ENCODE measurements at regions not wholly inside any gene's neighbourhood (a gene's known extent, or its start where the extent isn't known, plus 50 kb on each side); places are given as distances from the start of the nearest gene placed in this dataset.

GRCh38 chr16:13435415-13435814 lies 484.5 kb upstream of the ERCC4 start:
- H3K27ac ChIP-seq = no peak overlapping the region
- peak overlapping the region in 1 of 11 experiments; percentile 53; a peak in 2 of 22 replicates for H3K4me2 ChIP-seq
- H4K20me1 ChIP-seq = no peaks in the 10 kb centered on the region
- peaks cover 8 to 23% (median 15%) of the 10 kb centered on the region in 10 experiments; a peak in 16 of 20 replicates for H3K4me1 ChIP-seq
- H3K36me3 ChIP-seq = no peaks in the 10 kb centered on the region
- H3K9me3 ChIP-seq (replicated peaks in 1 of 11) = no peaks in the 10 kb centered on the region; a peak in 1 of 22 replicates
- TF ChIP-seq Cebpa-rat (IDR thresholded peaks at IDR 0.05) = no peak
- H3K4me3 ChIP-seq = no peak overlapping the region
- H3K9ac ChIP-seq = no peak overlapping the region
- no peaks in the 10 kb centered on the region for H3K27me3 ChIP-seq

- Histone ChIP-seq H3K4me1 (peaks cover 8 to 23% (median 15%) of the 10 kb centered on the region in 10 experiments; a peak in 16 of 20 replicates), H3K9ac (no peak overlapping the region), H3K9me3 (replicated peaks in 1 of 11) (no peaks in the 10 kb centered on the region; a peak in 1 of 22 replicates), H3K27me3 (no peaks in the 10 kb centered on the region), H3K36me3 (no peaks in the 10 kb centered on the region), H3K4me3 (no peak overlapping the region), H3K4me2 (peak overlapping the region; percentile 35 to 65 (median 53); a peak in 18 of 22 replicates), H4K20me1 (no peaks in the 10 kb centered on the region), H3K27ac (no peak overlapping the region; a peak in 1 of 22 replicates)
- no peak for TF ChIP-seq Cebpa-rat (IDR thresholded peaks at IDR 0.05)
Observed at GRCh38 chr16:13435873-13436474, 484.0 kb upstream of the ERCC4 start.

GRCh38 chr16:13436641-13437412 lies 483.1 kb upstream of the ERCC4 start:
- no peak for TF ChIP-seq Cebpa-rat (IDR thresholded peaks at IDR 0.05)
- peak overlapping the region in 2 of 11 experiments; percentile 13 to 35; a peak in 3 of 22 replicates for H3K27ac ChIP-seq
- H3K9ac ChIP-seq = no peak overlapping the region
- no peaks in the 10 kb centered on the region for H4K20me1 ChIP-seq
- H3K36me3 ChIP-seq = no peaks in the 10 kb centered on the region
- no peaks in the 10 kb centered on the region; a peak in 1 of 22 replicates for H3K9me3 ChIP-seq (replicated peaks in 1 of 11)
- H3K27me3 ChIP-seq = no peaks in the 10 kb centered on the region
- H3K4me2 ChIP-seq = peak overlapping the region; percentile 35 to 65 (median 53); a peak in 21 of 22 replicates
- peaks cover 8 to 23% (median 15%) of the 10 kb centered on the region in 10 experiments; a peak in 16 of 20 replicates for H3K4me1 ChIP-seq
- H3K4me3 ChIP-seq = no peak overlapping the region

GRCh38 chr16:13437413-13437795 lies 482.6 kb upstream of the ERCC4 start:
- Histone ChIP-seq H3K27ac (peak overlapping the region in 1 of 11 experiments; percentile 13; a peak in 2 of 22 replicates), H3K27me3 (no peaks in the 10 kb centered on the region), H3K36me3 (no peaks in the 10 kb centered on the region), H3K9me3 (replicated peaks in 1 of 11) (no peaks in the 10 kb centered on the region; a peak in 1 of 22 replicates), H3K4me3 (no peak overlapping the region), H3K9ac (no peak overlapping the region), H3K4me2 (peak overlapping the region in 6 of 11 experiments; percentile 35 to 65 (median 53); a peak in 8 of 22 replicates), H4K20me1 (no peaks in the 10 kb centered on the region), H3K4me1 (peaks cover 8 to 23% (median 15%) of the 10 kb centered on the region in 10 experiments; a peak in 16 of 20 replicates)
- TF ChIP-seq Cebpa-rat (IDR thresholded peaks at IDR 0.05) = no peak

- TF ChIP-seq Cebpa-rat (IDR thresholded peaks at IDR 0.05) = no peak
- H3K4me3 ChIP-seq = no peak overlapping the region
- H3K9ac ChIP-seq = no peak overlapping the region
- H3K9me3 ChIP-seq (replicated peaks in 1 of 11) = no peaks in the 10 kb centered on the region; a peak in 1 of 22 replicates
- H3K4me1 ChIP-seq = peaks cover 8 to 23% (median 15%) of the 10 kb centered on the region in 10 experiments; a peak in 16 of 20 replicates
- no peaks in the 10 kb centered on the region for H4K20me1 ChIP-seq
- no peak overlapping the region for H3K27ac ChIP-seq
- H3K36me3 ChIP-seq = no peaks in the 10 kb centered on the region
- no peak overlapping the region for H3K4me2 ChIP-seq
- no peaks in the 10 kb centered on the region for H3K27me3 ChIP-seq
Observed at GRCh38 chr16:13438064-13438463, 481.9 kb upstream of the ERCC4 start.

GRCh38 chr16:13439766-13440165 lies 480.2 kb upstream of the ERCC4 start:
- TF ChIP-seq Cebpa-rat (IDR thresholded peaks at IDR 0.05) = no peak
- Histone ChIP-seq H3K9me3 (replicated peaks in 1 of 11) (no peaks in the 10 kb centered on the region; a peak in 1 of 22 replicates), H3K36me3 (no peaks in the 10 kb centered on the region), H3K4me1 (peaks cover 8 to 23% (median 15%) of the 10 kb centered on the region in 10 experiments; a peak in 16 of 20 replicates), H3K4me2 (no peak overlapping the region), H4K20me1 (no peaks in the 10 kb centered on the region), H3K27ac (no peak overlapping the region), H3K4me3 (no peak overlapping the region), H3K27me3 (no peaks in the 10 kb centered on the region), H3K9ac (no peak overlapping the region)

GRCh38 chr16:13441675-13442074 lies 478.3 kb upstream of the ERCC4 start:
- H3K36me3 ChIP-seq = no peaks in the 10 kb centered on the region
- H3K27ac ChIP-seq = no peak overlapping the region
- no peaks in the 10 kb centered on the region; a peak in 1 of 22 replicates for H3K9me3 ChIP-seq (replicated peaks in 1 of 11)
- H4K20me1 ChIP-seq = no peaks in the 10 kb centered on the region
- no peak overlapping the region for H3K4me3 ChIP-seq
- no peaks in the 10 kb centered on the region for H3K27me3 ChIP-seq
- H3K4me1 ChIP-seq = peaks cover 3 to 10% (median 8%) of the 10 kb centered on the region in 10 experiments; a peak in 16 of 20 replicates
- no peak for TF ChIP-seq Cebpa-rat (IDR thresholded peaks at IDR 0.05)
- no peak overlapping the region for H3K4me2 ChIP-seq
- H3K9ac ChIP-seq = no peak overlapping the region

GRCh38 chr16:13448346-13448745 lies 471.6 kb upstream of the ERCC4 start:
- TF ChIP-seq Cebpa-rat (IDR thresholded peaks at IDR 0.05) = no peak
- H3K36me3 ChIP-seq = no peaks in the 10 kb centered on the region
- peaks cover 0 to 5% (median 0%) of the 10 kb centered on the region in 10 experiments; a peak in 3 of 20 replicates for H3K4me1 ChIP-seq
- no peak overlapping the region for H3K27ac ChIP-seq
- no peaks in the 10 kb centered on the region for H3K27me3 ChIP-seq
- peak overlapping the region in 2 of 11 experiments; percentile 12 to 15; a peak in 3 of 22 replicates for H3K4me2 ChIP-seq
- H3K4me3 ChIP-seq = no peak overlapping the region
- H3K9ac ChIP-seq = no peak overlapping the region
- no peaks in the 10 kb centered on the region for H3K9me3 ChIP-seq (replicated peaks in 1 of 11)
- H4K20me1 ChIP-seq = no peaks in the 10 kb centered on the region

- Histone ChIP-seq H3K27ac (no peak overlapping the region), H3K4me1 (peaks cover 0 to 6% (median 0%) of the 10 kb centered on the region in 10 experiments; a peak in 3 of 20 replicates), H3K9me3 (replicated peaks in 1 of 11) (no peaks in the 10 kb centered on the region), H3K27me3 (no peaks in the 10 kb centered on the region), H4K20me1 (no peaks in the 10 kb centered on the region), H3K4me2 (no peak overlapping the region), H3K4me3 (no peak overlapping the region), H3K9ac (no peak overlapping the region), H3K36me3 (no peaks in the 10 kb centered on the region)
- no peak for TF ChIP-seq Cebpa-rat (IDR thresholded peaks at IDR 0.05)
Observed at GRCh38 chr16:13453325-13453724, 466.6 kb upstream of the ERCC4 start.

Measured in BLaER1 treated with 17β-estradiol and CSF1 and Interleukin-3, amounts not matched to agents 10 nM and 100 nM (cell line).